Spinal cord (tissue), 9 donors: ENCODE measurements at regions not wholly inside any gene's neighbourhood (a gene's known extent, or its start where the extent isn't known, plus 50 kb on each side); places are given as distances from the start of the nearest gene placed in this dataset.

Experiments used
- DNase-seq, 6 donors: peaks; one replicate each; pipeline versions ENCODE4 v3.0.0 to v3.0.0-alpha.2; 2013 to 2015; ENCODE audit warnings: low spot score in 6 of 6, low read depth in 4 of 6
- H3K27ac ChIP-seq: one replicate; pipeline ENCODE4 v1.5.1; 2013; ENCODE audit warnings: low read depth, low read length, control low read depth
- H3K27me3 ChIP-seq: one replicate; pipeline ENCODE4 v1.6.1; 2013; ENCODE audit warnings: low read length; ENCODE audit not compliant: control insufficient read depth, insufficient read depth
- H3K36me3 ChIP-seq: one replicate; pipeline ENCODE4 v1.6.1; 2013; ENCODE audit warnings: low read length; ENCODE audit not compliant: control insufficient read depth, insufficient read depth
- H3K4me1 ChIP-seq: one replicate; pipeline ENCODE4 v1.6.1; 2013; ENCODE audit warnings: low read length; ENCODE audit not compliant: control insufficient read depth, insufficient read depth
- H3K4me3 ChIP-seq: one replicate; pipeline ENCODE4 v1.5.1; 2013; ENCODE audit warnings: low read depth, low read length, control low read depth
- H3K9me3 ChIP-seq: one replicate; pipeline ENCODE4 v1.6.1; 2013; ENCODE audit warnings: low read length; ENCODE audit not compliant: control insufficient read depth, insufficient read depth
- WGBS: methylation state at CpG from one replicate; pipeline ENCODE4 v1.1.5; 2013; ENCODE audit warnings: missing lambda C conversion rate; ENCODE audit not compliant: insufficient coverage; 5-methylcytosine and 5-hydroxymethylcytosine counted together
- donor health status: healthy.

GRCh38 chr13:74210693-74211393 lies 76.6 kb upstream of the KLF12 start:
- DNase-seq = peak in 1 of 6 donors; percentile 43

GRCh38 chr13:74206855-74207254 lies 72.7 kb upstream of the KLF12 start:
- no CpG with 5 or more reads among the region's 1 CpG for WGBS
- Histone ChIP-seq H3K27me3 (no peaks in the 10 kb centered on the region), H3K36me3 (no peaks in the 10 kb centered on the region), H3K9me3 (no peaks in the 10 kb centered on the region), H3K4me1 (no peaks in the 10 kb centered on the region), H3K27ac (no peak overlapping the region), H3K4me3 (no peak overlapping the region)
- no peak for DNase-seq

More at GRCh38 chr13:74210693-74211393, 76.6 kb upstream of the KLF12 start:
- Histone ChIP-seq H3K27me3 (no peaks in the 10 kb centered on the region), H3K36me3 (no peaks in the 10 kb centered on the region), H3K9me3 (no peaks in the 10 kb centered on the region), H3K4me3 (no peak overlapping the region), H3K27ac (no peak overlapping the region), H3K4me1 (no peaks in the 10 kb centered on the region)
- WGBS = 73% methylated on average over 3 of the region's 4 CpGs

GRCh38 chr13:74206061-74206561 lies 71.9 kb upstream of the KLF12 start:
- 43% methylated on average over 1 of the region's 2 CpGs for WGBS

GRCh38 chr13:74205313-74205690 lies 71.1 kb upstream of the KLF12 start:
- DNase-seq = no peak
- Histone ChIP-seq H3K4me3 (no peak overlapping the region), H3K27me3 (no peaks in the 10 kb centered on the region), H3K36me3 (no peaks in the 10 kb centered on the region), H3K27ac (no peak overlapping the region), H3K9me3 (no peaks in the 10 kb centered on the region), H3K4me1 (no peaks in the 10 kb centered on the region)
- 67% methylated on average over 1 of the region's 2 CpGs for WGBS

More at GRCh38 chr13:74206061-74206561, 71.9 kb upstream of the KLF12 start:
- H3K27me3 ChIP-seq = no peaks in the 10 kb centered on the region
- no peaks in the 10 kb centered on the region for H3K4me1 ChIP-seq
- H3K9me3 ChIP-seq = no peaks in the 10 kb centered on the region
- H3K27ac ChIP-seq = no peak overlapping the region
- H3K36me3 ChIP-seq = no peaks in the 10 kb centered on the region
- H3K4me3 ChIP-seq = no peak overlapping the region
- DNase-seq = no peak

- Histone ChIP-seq H3K36me3 (no peaks in the 10 kb centered on the region), H3K4me3 (no peak overlapping the region), H3K9me3 (no peaks in the 10 kb centered on the region), H3K27me3 (no peaks in the 10 kb centered on the region), H3K4me1 (no peaks in the 10 kb centered on the region), H3K27ac (no peak overlapping the region)
- no peak for DNase-seq
- no CpG with 5 or more reads among the region's 6 CpGs for WGBS
Observed at GRCh38 chr13:74204602-74205312, 70.6 kb upstream of the KLF12 start.

- Histone ChIP-seq H3K4me3 (no peak overlapping the region), H3K27ac (no peak overlapping the region), H3K36me3 (no peaks in the 10 kb centered on the region), H3K9me3 (no peaks in the 10 kb centered on the region), H3K27me3 (no peaks in the 10 kb centered on the region), H3K4me1 (no peaks in the 10 kb centered on the region)
- no peak for DNase-seq
- WGBS = no CpG with 5 or more reads among the region's 1 CpG
Observed at GRCh38 chr13:74203576-74203975, 69.4 kb upstream of the KLF12 start.

GRCh38 chr13:74202129-74202813 lies 68.1 kb upstream of the KLF12 start:
- no peaks in the 10 kb centered on the region for H3K36me3 ChIP-seq
- H3K27me3 ChIP-seq = no peaks in the 10 kb centered on the region
- no peaks in the 10 kb centered on the region for H3K4me1 ChIP-seq
- peak in 1 of 6 donors; percentile 31 for DNase-seq
- no peak overlapping the region for H3K27ac ChIP-seq
- no peak overlapping the region for H3K4me3 ChIP-seq
- H3K9me3 ChIP-seq = no peaks in the 10 kb centered on the region
- WGBS = 80% methylated on average over 1 of the region's 1 CpG

GRCh38 chr13:74201530-74201929 lies 67.3 kb upstream of the KLF12 start:
- Histone ChIP-seq H3K27ac (no peak overlapping the region), H3K27me3 (no peaks in the 10 kb centered on the region), H3K36me3 (no peaks in the 10 kb centered on the region), H3K4me1 (no peaks in the 10 kb centered on the region), H3K4me3 (no peak overlapping the region), H3K9me3 (no peaks in the 10 kb centered on the region)
- WGBS = 60% methylated on average over 1 of the region's 1 CpG
- DNase-seq = peak in 2 of 6 donors; percentile 22 to 24

- no peaks in the 10 kb centered on the region for H3K27me3 ChIP-seq
- H3K4me1 ChIP-seq = no peaks in the 10 kb centered on the region
- no peak for DNase-seq
- H3K9me3 ChIP-seq = no peaks in the 10 kb centered on the region
- no peak overlapping the region for H3K4me3 ChIP-seq
- H3K27ac ChIP-seq = no peak overlapping the region
- H3K36me3 ChIP-seq = no peaks in the 10 kb centered on the region
- WGBS = 86% methylated on average over 1 of the region's 1 CpG
Observed at GRCh38 chr13:74200081-74200480, 65.9 kb upstream of the KLF12 start.
